ACHN (cell line): ENCODE measurements at regions not wholly inside any gene's neighbourhood (a gene's known extent, or its start where the extent isn't known, plus 50 kb on each side); places are given as distances from the start of the nearest gene placed in this dataset.
"Not testable (repeated sequence)": the region's sequence is repeated elsewhere in the genome, so short reads cannot be mapped to it uniquely, and the experiment has no call there.

ENCODE experiments used
- DNase-seq: peaks from one replicate; pipeline ENCODE4 v3.0.0-alpha.2; 2015
- in situ Hi-C: cut with HindIII; loops from 2 replicates; pipeline ENCODE4 v1.10.0; 2017; ENCODE audit warnings: low sequenced_read_pairs, low pct_ligation_motif_present, low pct_unique_long_range_greater_than_20kb

- no peak for DNase-seq
- in situ Hi-C loops, result no loop called here
Observed at GRCh38 chr3:158026236-158026635, 80.0 kb downstream of the SHOX2 start.

- in situ Hi-C loops, DNase-seq: not testable (repeated sequence)
Observed at GRCh38 chr3:158019897-158020296, 86.3 kb downstream of the SHOX2 start.

- in situ Hi-C loops, result no loop called here
- DNase-seq, result no peak
Observed at GRCh38 chr3:158018462-158018861, 87.8 kb downstream of the SHOX2 start.

GRCh38 chr3:158012901-158013300 is 93.3 kb downstream of the SHOX2 start:
- in situ Hi-C loops, result no loop called here
- DNase-seq, result no peak

- in situ Hi-C loops, result no loop called here
- no peak for DNase-seq
Observed at GRCh38 chr3:158005391-158006100, 100.7 kb downstream of the SHOX2 start.

- DNase-seq, result no peak
- in situ Hi-C loops, result no loop called here
Observed at GRCh38 chr3:157999246-157999645, 107.0 kb downstream of the SHOX2 start.

GRCh38 chr3:157982359-157982758 is 123.9 kb downstream of the SHOX2 start:
- in situ Hi-C loops, result no loop called here
- no peak for DNase-seq

- DNase-seq, result no peak
Observed at GRCh38 chr3:157981819-157982218, 124.4 kb downstream of the SHOX2 start.

GRCh38 chr3:157979022-157979421 is 127.2 kb downstream of the SHOX2 start:
- in situ Hi-C loops, result no loop called here
- no peak for DNase-seq

More at GRCh38 chr3:157981819-157982218, 124.4 kb downstream of the SHOX2 start:
- in situ Hi-C loops, result no loop called here

- DNase-seq, result no peak
- in situ Hi-C loops, result no loop called here
Observed at GRCh38 chr3:157961665-157962064, 144.6 kb downstream of the SHOX2 start.

- DNase-seq, result no peak
- in situ Hi-C loops, result no loop called here
Observed at GRCh38 chr3:157958457-157958856, 147.8 kb downstream of the SHOX2 start.

GRCh38 chr3:157956850-157957249 is 149.4 kb downstream of the SHOX2 start:
- in situ Hi-C loops, result no loop called here
- no peak for DNase-seq

- no peak for DNase-seq
- in situ Hi-C loops, result no loop called here
Observed at GRCh38 chr3:157956176-157956575, 150.0 kb downstream of the SHOX2 start.

GRCh38 chr3:157953565-157953964 is 152.7 kb downstream of the SHOX2 start:
- in situ Hi-C loops, result no loop called here
- DNase-seq, result no peak

GRCh38 chr3:157948605-157949383 is 157.4 kb downstream of the SHOX2 start:
- in situ Hi-C loops, result no loop called here
- DNase-seq, result no peak

- in situ Hi-C loops, result no loop called here
- DNase-seq, result no peak
Observed at GRCh38 chr3:157939166-157939565, 167.1 kb downstream of the SHOX2 start.

GRCh38 chr3:157938154-157938779 is 168.0 kb downstream of the SHOX2 start:
- in situ Hi-C loops, result no loop called here
- DNase-seq, result no peak

- DNase-seq, result no peak
- in situ Hi-C loops, result no loop called here
Observed at GRCh38 chr3:157931517-157931916, 174.7 kb downstream of the SHOX2 start.

GRCh38 chr3:157930000-157930780 is 176.0 kb downstream of the SHOX2 start:
- in situ Hi-C loops, result no loop called here

More at GRCh38 chr3:157930000-157930780, 176.0 kb downstream of the SHOX2 start:
- DNase-seq, result no peak
